Spleen (tissue), 11 donors: ENCODE measurements at regions not wholly inside any gene's neighbourhood (a gene's known extent, or its start where the extent isn't known, plus 50 kb on each side); places are given as distances from the start of the nearest gene placed in this dataset.

Experiments
- DNase-seq: peaks from one replicate; pipeline ENCODE4 v3.0.0-alpha.2; 2020
- H3K27ac ChIP-seq, 8 donors: fragments of 200-600 bp; sonication (generic) in 7 of 8; 1 replicate in 4 of 8; 2 replicates in 4 of 8; pipeline versions ENCODE4 v1.5.0 to v1.8.0; 2016 to 2021; ENCODE audit warnings: inconsistent platforms in 4 of 8, mild to moderate bottlenecking in 4 of 8, moderate library complexity in 1 of 8
- H3K27me3 ChIP-seq, 7 donors: fragments of 200-600 bp; sonication (generic) in 6 of 7; replicated peaks in 1 of 7; 1 replicate in 4 of 7; 2 replicates in 3 of 7; pipeline versions ENCODE4 v1.5.0 to v1.8.0; 2016 to 2021; ENCODE audit warnings: inconsistent platforms in 3 of 7, mild to moderate bottlenecking in 1 of 7
- H3K36me3 ChIP-seq, 6 donors: fragments of 200-600 bp; sonication (generic) in 5 of 6; 1 replicate in 4 of 6; 2 replicates in 2 of 6; pipeline versions ENCODE4 v1.5.0 to v1.8.0; 2016 to 2021; ENCODE audit warnings: inconsistent platforms in 2 of 6
- H3K4me1 ChIP-seq, 6 donors: fragments of 200-600 bp; sonication (generic) in 5 of 6; 1 replicate in 3 of 6; 2 replicates in 3 of 6; pipeline versions ENCODE4 v1.5.0 to v1.8.0; 2016 to 2021; ENCODE audit warnings: inconsistent platforms in 3 of 6
- H3K4me3 ChIP-seq, 8 donors: fragments of 200-600 bp; sonication (generic) in 7 of 8; 1 replicate in 4 of 8; 2 replicates in 4 of 8; pipeline versions ENCODE4 v1.5.0 to v1.8.0; 2016 to 2021; ENCODE audit warnings: inconsistent platforms in 4 of 8, mild to moderate bottlenecking in 4 of 8, moderate library complexity in 2 of 8
- H3K9me3 ChIP-seq, 8 donors: fragments of 200-600 bp; sonication (generic) in 7 of 8; 1 replicate in 4 of 8; 2 replicates in 4 of 8; pipeline versions ENCODE4 v1.5.0 to v1.8.0; 2016 to 2021; ENCODE audit warnings: inconsistent platforms in 4 of 8
- CTCF ChIP-seq, 11 experiments: fragments of 200-600 bp in 7 of 11; fragments of 450-650 bp in 4 of 11; sonication (generic) in 4 of 11; IDR thresholded peaks in 8 of 11; conservative IDR thresholded peaks in 3 of 11; 1 replicate in 7 of 11; 2 replicates in 4 of 11; pipeline versions ENCODE4 v1.4.0 to v1.8.0; 2016 to 2021; ENCODE audit warnings: antibody characterized with exemption in 11 of 11, inconsistent platforms in 4 of 11, mild to moderate bottlenecking in 1 of 11
- POLR2A ChIP-seq, 3 donors: fragments of 450-650 bp; IDR thresholded peaks; one replicate each; pipeline ENCODE4 v1.5.1; 2017; ENCODE audit warnings: antibody characterized with exemption in 3 of 3, mild to moderate bottlenecking in 1 of 3
- POLR2AphosphoS5 ChIP-seq, 3 donors: sonication (generic); formaldehyde crosslinking; IDR thresholded peaks; one replicate each; pipeline ENCODE4 v1.5.1; 2017; ENCODE audit warnings: antibody characterized with exemption in 3 of 3
- WGBS, 5 donors: extraction: QIAGEN DNeasy Blood & Tissue Kit in 3 of 5; methylation state at CpG; one replicate each; pipeline versions ENCODE4 v1.1.5 to v1.1.7; 2013 to 2018; 5-methylcytosine and 5-hydroxymethylcytosine counted together
- intact Hi-C: fragments of 100-400 bp; cut with DNase I; formaldehyde crosslinking; loops from one replicate; pipeline ENCODE4 v1.15.0; 2023; ENCODE audit warnings: low total_unique reads
- donor health status: healthy with polysubstance abuse.
- donor health status: DM: no; HTN: no; CAD: no; lungs with moderate emphysema.
- donor health status: DM: no; HTN: no; CAD: no.
- donor health status: Bipolar disorder and iron deficiency.
- donor health status: healthy.
- donor health status: DM: no; HTN: no; CAD: no.
- donor health status: DM: yes; HTN: yes; CAD: no.

GRCh38 chr11:24068197-24068596, 428.7 kb upstream of the LUZP2 start:
- Histone ChIP-seq H3K9me3 (no peaks in the 10 kb centered on the region), H3K27ac (no peak overlapping the region), H3K27me3 (no peaks in the 10 kb centered on the region), H3K4me1 (no peaks in the 10 kb centered on the region), H3K4me3 (no peak overlapping the region), H3K36me3 (no peaks in the 10 kb centered on the region)
- TF ChIP-seq POLR2AphosphoS5 (IDR thresholded peaks at IDR 0.05) (no peak), CTCF (IDR thresholded peaks at IDR 0.05 in 8 of 11, conservative IDR thresholded peaks at IDR 0.05 in 3 of 11) (no peak), POLR2A (IDR thresholded peaks at IDR 0.05) (no peak)
- DNase-seq: no peak
- intact Hi-C loops: no loop called here
- 70 to 96% (median 82%) methylated on average over 2 of the region's 2 CpGs for WGBS, 5 donors

- Histone ChIP-seq H3K4me1 (no peaks in the 10 kb centered on the region), H3K36me3 (no peaks in the 10 kb centered on the region), H3K27me3 (no peaks in the 10 kb centered on the region), H3K27ac (no peak overlapping the region), H3K9me3 (no peaks in the 10 kb centered on the region), H3K4me3 (no peak overlapping the region)
- WGBS, 5 donors: 79 to 92% (median 84%) methylated on average over 3 of the region's 3 CpGs
- TF ChIP-seq POLR2A (IDR thresholded peaks at IDR 0.05) (no peak), CTCF (IDR thresholded peaks at IDR 0.05 in 8 of 11, conservative IDR thresholded peaks at IDR 0.05 in 3 of 11) (no peak), POLR2AphosphoS5 (IDR thresholded peaks at IDR 0.05) (no peak)
- intact Hi-C loops: loop anchor here (10.0 kb wide), 1 partner anchor 76 kb away; no protein-coding TSS in a partner anchor
- no peak for DNase-seq
Observed at GRCh38 chr11:24070435-24070834, 426.4 kb upstream of the LUZP2 start.

GRCh38 chr11:24078018-24078417, 418.8 kb upstream of the LUZP2 start:
- 69 to 78% (median 73%) methylated on average over 3 of the region's 3 CpGs for WGBS, 5 donors
- no peak overlapping the region for H3K27ac ChIP-seq
- H3K4me3 ChIP-seq: no peak overlapping the region
- H3K9me3 ChIP-seq: no peaks in the 10 kb centered on the region
- no peak for DNase-seq
- intact Hi-C loops: loop anchor here (10.0 kb wide), 1 partner anchor 83 kb away; no protein-coding TSS in a partner anchor
- H3K4me1 ChIP-seq: no peaks in the 10 kb centered on the region
- H3K27me3 ChIP-seq: no peaks in the 10 kb centered on the region
- no peak for TF ChIP-seq POLR2A (IDR thresholded peaks at IDR 0.05)
- no peak for TF ChIP-seq POLR2AphosphoS5 (IDR thresholded peaks at IDR 0.05)
- no peak for TF ChIP-seq CTCF (IDR thresholded peaks at IDR 0.05 in 8 of 11, conservative IDR thresholded peaks at IDR 0.05 in 3 of 11)
- H3K36me3 ChIP-seq: no peaks in the 10 kb centered on the region

GRCh38 chr11:24082241-24082640, 414.6 kb upstream of the LUZP2 start:
- H3K4me1 ChIP-seq: no peaks in the 10 kb centered on the region
- H3K27me3 ChIP-seq: no peaks in the 10 kb centered on the region
- no peak overlapping the region for H3K4me3 ChIP-seq
- no peaks in the 10 kb centered on the region for H3K36me3 ChIP-seq
- no peaks in the 10 kb centered on the region for H3K9me3 ChIP-seq
- no peak for DNase-seq
- no peak overlapping the region for H3K27ac ChIP-seq
- intact Hi-C loops: no loop called here
- WGBS, 5 donors: 68 to 91% (median 84%) methylated on average over 1 of the region's 1 CpG
- TF ChIP-seq POLR2AphosphoS5 (IDR thresholded peaks at IDR 0.05) (no peak), POLR2A (IDR thresholded peaks at IDR 0.05) (no peak), CTCF (IDR thresholded peaks at IDR 0.05 in 8 of 11, conservative IDR thresholded peaks at IDR 0.05 in 3 of 11) (no peak)
